HG02884 (cell line): ENCODE measurements at regions not wholly inside any gene's neighbourhood (a gene's known extent, or its start where the extent isn't known, plus 50 kb on each side); places are given as distances from the start of the nearest gene placed in this dataset.

ENCODE experiments used
- ATAC-seq: cut with Tn5 transposase; IDR thresholded peaks from one replicate; pipeline ENCODE4 v1.9.1; 2021; ENCODE audit warnings: mild to moderate bottlenecking, moderate library complexity; ENCODE audit not compliant: unreplicated experiment

GRCh38 chr10:21269289-21269688 lies 256.2 kb downstream of the SKIDA1 start:
- ATAC-seq, result no peak

GRCh38 chr10:21265622-21266021 lies 259.9 kb downstream of the SKIDA1 start:
- no peak for ATAC-seq

- ATAC-seq, result no peak
Measured at GRCh38 chr10:21264271-21264670, 261.2 kb downstream of the SKIDA1 start.

GRCh38 chr10:21263839-21264238 lies 261.6 kb downstream of the SKIDA1 start:
- no peak for ATAC-seq

- no peak for ATAC-seq
Measured at GRCh38 chr10:21263263-21263803, 262.1 kb downstream of the SKIDA1 start.

- no peak for ATAC-seq
Measured at GRCh38 chr10:21261842-21262294, 263.6 kb downstream of the SKIDA1 start.

GRCh38 chr10:21260506-21261149 lies 264.9 kb downstream of the SKIDA1 start:
- no peak for ATAC-seq

GRCh38 chr10:21260066-21260465 lies 265.4 kb downstream of the SKIDA1 start:
- ATAC-seq, result no peak

- no peak for ATAC-seq
Measured at GRCh38 chr10:21257919-21258318, 267.6 kb downstream of the SKIDA1 start.

GRCh38 chr10:21257191-21257590 lies 268.3 kb downstream of the SKIDA1 start:
- ATAC-seq, result no peak

- no peak for ATAC-seq
Measured at GRCh38 chr10:21249435-21249834, 276.0 kb downstream of the SKIDA1 start.

- ATAC-seq, result no peak
Measured at GRCh38 chr10:21247592-21247991, 277.9 kb downstream of the SKIDA1 start.

- ATAC-seq, result no peak
Measured at GRCh38 chr10:21246178-21246577, 279.3 kb downstream of the SKIDA1 start.

- no peak for ATAC-seq
Measured at GRCh38 chr10:21243748-21244257, 281.7 kb downstream of the SKIDA1 start.

GRCh38 chr10:21242915-21243314 lies 282.6 kb downstream of the SKIDA1 start:
- ATAC-seq, result no peak

GRCh38 chr10:21238717-21239116 lies 286.8 kb downstream of the SKIDA1 start:
- no peak for ATAC-seq

- no peak for ATAC-seq
Measured at GRCh38 chr10:21238044-21238443, 287.4 kb downstream of the SKIDA1 start.

GRCh38 chr10:21234761-21235160 lies 290.7 kb downstream of the SKIDA1 start:
- no peak for ATAC-seq

GRCh38 chr10:21230219-21230618 lies 295.3 kb downstream of the SKIDA1 start:
- ATAC-seq, result no peak

- ATAC-seq, result no peak
Measured at GRCh38 chr10:21217748-21218367, 307.6 kb downstream of the SKIDA1 start.

GRCh38 chr10:21217107-21217506 lies 308.4 kb downstream of the SKIDA1 start:
- no peak for ATAC-seq

GRCh38 chr10:21214329-21214728 lies 311.2 kb downstream of the SKIDA1 start:
- no peak for ATAC-seq
